ENCODE measurements at regions not wholly inside any gene's neighbourhood (a gene's known extent, or its start where the extent isn't known, plus 50 kb on each side); places are given as distances from the start of the nearest gene placed in this dataset.
"Not testable (repeated sequence)": the region's sequence is repeated elsewhere in the genome, so short reads cannot be mapped to it uniquely, and the experiment has no call there.

- no peak for DNase-seq (ENCODE audit: low read depth in 3 of 3)
Observed at GRCh38 chr2:64795024-64795592, 141.4 kb upstream of the SERTAD2 start.

- DNase-seq (ENCODE audit: low read depth in 3 of 3) = no peak
Observed at GRCh38 chr2:64796926-64797325, 143.2 kb upstream of the SERTAD2 start.

GRCh38 chr2:64797881-64798575 lies 144.3 kb upstream of the SERTAD2 start:
- DNase-seq (ENCODE audit: low read depth in 3 of 3) = no peak

GRCh38 chr2:64799592-64800252 lies 146.0 kb upstream of the SERTAD2 start:
- DNase-seq (ENCODE audit: low read depth in 3 of 3) = no peak

GRCh38 chr2:64803776-64804175 lies 150.1 kb upstream of the SERTAD2 start:
- DNase-seq (ENCODE audit: low read depth in 3 of 3) = no peak

GRCh38 chr2:64804651-64805050 lies 150.9 kb upstream of the SERTAD2 start:
- no peak for DNase-seq (ENCODE audit: low read depth in 3 of 3)

GRCh38 chr2:64807417-64807816 lies 153.7 kb upstream of the SERTAD2 start:
- peak in 1 of 3 experiments; percentile 13 for DNase-seq (ENCODE audit: low read depth in 3 of 3)

- no peak for DNase-seq (ENCODE audit: low read depth in 3 of 3)
Observed at GRCh38 chr2:64808092-64808491, 154.4 kb upstream of the SERTAD2 start.

GRCh38 chr2:64808754-64809153 lies 155.0 kb upstream of the SERTAD2 start:
- no peak for DNase-seq (ENCODE audit: low read depth in 3 of 3)

- DNase-seq (ENCODE audit: low read depth in 3 of 3) = no peak
Observed at GRCh38 chr2:64809216-64809615, 155.5 kb upstream of the SERTAD2 start.

GRCh38 chr2:64812285-64812684 lies 158.6 kb upstream of the SERTAD2 start:
- no peak for DNase-seq (ENCODE audit: low read depth in 3 of 3)

GRCh38 chr2:64814007-64814406 lies 160.3 kb upstream of the SERTAD2 start:
- no peak for DNase-seq (ENCODE audit: low read depth in 3 of 3)

- DNase-seq (ENCODE audit: low read depth in 3 of 3) = not testable (repeated sequence)
Observed at GRCh38 chr2:64816526-64816925, 162.8 kb upstream of the SERTAD2 start.

- DNase-seq (ENCODE audit: low read depth in 3 of 3) = no peak
Observed at GRCh38 chr2:64817453-64817852, 163.7 kb upstream of the SERTAD2 start.

- no peak for DNase-seq (ENCODE audit: low read depth in 3 of 3)
Observed at GRCh38 chr2:64818664-64819060, 164.9 kb upstream of the SERTAD2 start.

GRCh38 chr2:64819361-64819760 lies 165.6 kb upstream of the SERTAD2 start:
- DNase-seq (ENCODE audit: low read depth in 3 of 3) = no peak

GRCh38 chr2:64819774-64820688 lies 166.3 kb upstream of the SERTAD2 start:
- peak in 2 of 3 experiments; percentile 27 to 41 for DNase-seq (ENCODE audit: low read depth in 3 of 3)

- DNase-seq (ENCODE audit: low read depth in 3 of 3) = no peak
Observed at GRCh38 chr2:64820901-64821300, 167.2 kb upstream of the SERTAD2 start.

- no peak for DNase-seq (ENCODE audit: low read depth in 3 of 3)
Observed at GRCh38 chr2:64823794-64824193, 165.4 kb upstream of the SLC1A4 start.

- DNase-seq (ENCODE audit: low read depth in 3 of 3) = no peak
Observed at GRCh38 chr2:64825831-64826491, 163.2 kb upstream of the SLC1A4 start.

GRCh38 chr2:64826703-64827102 lies 162.5 kb upstream of the SLC1A4 start:
- no peak for DNase-seq (ENCODE audit: low read depth in 3 of 3)

GRCh38 chr2:64828261-64828660 lies 160.9 kb upstream of the SLC1A4 start:
- DNase-seq (ENCODE audit: low read depth in 3 of 3) = no peak

Data from stimulated activated CD4-positive, alpha-beta T cell treated with anti-CD3 and anti-CD28 coated beads, TNF-alpha, amount 100 ng/mL, for 4 hours (primary cell).